Kidney epithelial cell (primary cell): ENCODE measurements at regions not wholly inside any gene's neighbourhood (a gene's known extent, or its start where the extent isn't known, plus 50 kb on each side); places are given as distances from the start of the nearest gene placed in this dataset.
"Not testable (repeated sequence)": the region's sequence is repeated elsewhere in the genome, so short reads cannot be mapped to it uniquely, and the experiment has no call there.

ENCODE experiments used
- DNase-seq: peaks from one replicate; pipeline ENCODE4 v3.0.0-alpha.2; 2010; ENCODE audit warnings: low read depth
- H3K27me3 ChIP-seq: 2 replicates; pipeline ENCODE4 v1.6.0; 2011; ENCODE audit warnings: low read length; ENCODE audit not compliant: control insufficient read depth, insufficient read depth
- H3K36me3 ChIP-seq: 2 replicates; pipeline ENCODE4 v1.5.1; 2011; ENCODE audit warnings: low read length; ENCODE audit not compliant: control insufficient read depth, insufficient read depth
- H3K4me3 ChIP-seq: 2 replicates; pipeline ENCODE4 v1.5.1; 2011; ENCODE audit warnings: low read depth, mild to moderate bottlenecking, control low read depth, low read length
- TF ChIP-seq, protein P1 (sequence below): IDR thresholded peaks from 2 replicates; pipeline ENCODE4 v1.5.1; 2011; ENCODE audit warnings: mild to moderate bottlenecking, moderate library complexity, low read length, control low read depth, inconsistent platforms; ENCODE audit not compliant: insufficient read depth, poor library complexity, severe bottlenecking

DNA sequence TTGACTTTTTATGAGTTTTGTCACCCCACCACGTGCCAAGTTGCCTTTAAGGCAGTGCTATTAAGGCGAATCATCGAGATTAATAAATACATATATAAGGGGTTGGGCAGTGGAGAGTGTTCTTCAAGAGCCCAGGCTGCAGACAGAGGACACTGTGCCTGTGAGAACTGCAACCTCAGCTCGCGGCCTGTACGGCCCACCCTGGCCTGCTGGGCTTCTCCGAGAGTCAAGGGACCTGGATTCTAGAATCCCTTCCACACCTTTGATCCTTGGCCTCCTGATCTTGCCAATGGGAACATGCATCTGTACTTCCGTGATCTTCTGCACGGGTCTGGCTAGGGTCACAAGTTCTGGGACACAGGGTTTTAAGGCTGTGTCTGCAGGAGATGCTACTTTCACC lies 54.5 kb downstream of the IRX5 start:
- TF ChIP-seq, protein P1, sequence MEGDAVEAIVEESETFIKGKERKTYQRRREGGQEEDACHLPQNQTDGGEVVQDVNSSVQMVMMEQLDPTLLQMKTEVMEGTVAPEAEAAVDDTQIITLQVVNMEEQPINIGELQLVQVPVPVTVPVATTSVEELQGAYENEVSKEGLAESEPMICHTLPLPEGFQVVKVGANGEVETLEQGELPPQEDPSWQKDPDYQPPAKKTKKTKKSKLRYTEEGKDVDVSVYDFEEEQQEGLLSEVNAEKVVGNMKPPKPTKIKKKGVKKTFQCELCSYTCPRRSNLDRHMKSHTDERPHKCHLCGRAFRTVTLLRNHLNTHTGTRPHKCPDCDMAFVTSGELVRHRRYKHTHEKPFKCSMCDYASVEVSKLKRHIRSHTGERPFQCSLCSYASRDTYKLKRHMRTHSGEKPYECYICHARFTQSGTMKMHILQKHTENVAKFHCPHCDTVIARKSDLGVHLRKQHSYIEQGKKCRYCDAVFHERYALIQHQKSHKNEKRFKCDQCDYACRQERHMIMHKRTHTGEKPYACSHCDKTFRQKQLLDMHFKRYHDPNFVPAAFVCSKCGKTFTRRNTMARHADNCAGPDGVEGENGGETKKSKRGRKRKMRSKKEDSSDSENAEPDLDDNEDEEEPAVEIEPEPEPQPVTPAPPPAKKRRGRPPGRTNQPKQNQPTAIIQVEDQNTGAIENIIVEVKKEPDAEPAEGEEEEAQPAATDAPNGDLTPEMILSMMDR = no peak
- H3K27me3 ChIP-seq = peaks cover 2% of the 10 kb centered on the region
- no peak for DNase-seq
- no peak overlapping the region for H3K4me3 ChIP-seq
- no peaks in the 10 kb centered on the region for H3K36me3 ChIP-seq

- TF ChIP-seq, protein P1 = no peak
- no peak for DNase-seq
- no peaks in the 10 kb centered on the region for H3K36me3 ChIP-seq
- peaks cover 2% of the 10 kb centered on the region for H3K27me3 ChIP-seq
- H3K4me3 ChIP-seq = no peak overlapping the region
Observed at GRCh38 chr16:54985668-54986067, 55.0 kb downstream of the IRX5 start.

DNA sequence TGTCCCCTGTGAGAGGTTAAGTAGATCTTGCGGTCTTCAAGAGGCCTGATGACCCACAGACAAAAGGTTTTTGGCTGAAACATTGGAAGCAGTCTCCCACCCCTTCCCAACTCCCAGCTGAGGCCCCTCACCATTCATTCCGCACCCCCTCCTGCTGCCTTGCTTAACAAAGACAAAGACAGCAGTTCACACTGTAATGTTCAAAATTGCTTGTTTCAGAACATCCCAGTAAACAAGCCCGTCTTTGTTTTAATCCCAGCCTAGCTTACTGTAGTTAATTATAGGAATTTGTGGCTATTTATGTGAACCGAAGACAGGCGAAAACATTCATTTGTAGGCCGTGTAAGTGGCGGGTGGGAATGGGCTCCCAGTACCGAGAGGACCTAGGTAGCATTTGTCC lies 55.7 kb downstream of the IRX5 start:
- peaks cover 2% of the 10 kb centered on the region for H3K27me3 ChIP-seq
- H3K4me3 ChIP-seq = no peak overlapping the region
- TF ChIP-seq, protein P1 = no peak
- H3K36me3 ChIP-seq = no peaks in the 10 kb centered on the region
- DNase-seq = no peak

DNA sequence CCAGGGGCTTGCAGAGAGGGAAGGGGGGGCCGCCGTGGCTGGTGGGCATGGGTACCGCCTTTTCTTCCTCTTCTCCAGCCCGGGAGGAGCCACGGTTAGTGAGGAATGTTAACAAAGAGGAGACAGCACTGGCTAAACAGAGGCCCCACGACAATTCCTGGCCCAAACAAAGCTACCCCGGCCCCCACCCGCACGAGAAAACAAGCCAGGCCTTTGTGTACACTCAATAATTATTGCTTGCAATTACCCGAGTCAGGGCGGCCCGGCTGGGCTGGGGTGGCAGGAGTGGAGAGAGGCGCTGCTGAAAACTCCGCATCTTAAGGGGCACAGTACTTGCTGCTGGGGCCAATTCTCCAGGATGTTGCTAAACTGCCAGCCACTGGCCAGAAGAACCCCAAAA lies 56.4 kb downstream of the IRX5 start:
- H3K27me3 ChIP-seq = peaks cover 2% of the 10 kb centered on the region
- TF ChIP-seq, protein P1 = no peak
- H3K4me3 ChIP-seq = no peak overlapping the region
- no peaks in the 10 kb centered on the region for H3K36me3 ChIP-seq
- no peak for DNase-seq

DNA sequence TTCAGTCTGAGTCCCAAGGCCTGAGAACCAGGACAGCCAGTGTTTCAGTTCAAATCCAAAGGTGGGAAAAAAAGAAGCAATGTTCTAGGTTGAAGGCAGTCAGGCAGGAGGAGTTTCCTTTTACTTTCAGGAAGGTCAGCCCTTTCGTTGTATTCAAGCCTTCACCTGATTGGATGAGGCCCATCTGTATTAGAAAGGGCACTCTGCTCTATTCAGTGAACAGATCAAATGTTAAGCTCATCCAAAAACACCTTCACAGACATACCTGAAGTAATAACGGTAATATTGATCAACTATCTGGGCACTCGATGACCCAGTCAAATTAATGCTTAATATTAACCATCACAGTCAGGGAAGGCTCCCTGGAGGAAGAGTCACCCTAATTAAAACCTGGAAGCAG lies 60.9 kb downstream of the IRX5 start:
- Histone ChIP-seq H3K4me3 (no peak overlapping the region), H3K36me3 (no peaks in the 10 kb centered on the region), H3K27me3 (no peaks in the 10 kb centered on the region)
- no peak for DNase-seq
- TF ChIP-seq, protein P1 = no peak

GRCh38 chr16:54991946-54992345 lies 61.3 kb downstream of the IRX5 start:
- not testable (repeated sequence) for H3K36me3 ChIP-seq, H3K27me3 ChIP-seq, DNase-seq, H3K4me3 ChIP-seq
